Breast epithelium (tissue), 4 donors: ENCODE measurements at regions not wholly inside any gene's neighbourhood (a gene's known extent, or its start where the extent isn't known, plus 50 kb on each side); places are given as distances from the start of the nearest gene placed in this dataset.

ENCODE experiments used
- DNase-seq, 2 donors: peaks; one replicate each; pipeline ENCODE4 v3.0.0-alpha.2; 2019; ENCODE audit warnings: low spot score in 2 of 2
- H3K27ac ChIP-seq, 2 donors: fragments of 200-600 bp; sonication (generic) in 1 of 2; one replicate each; pipeline ENCODE4 v1.5.1; 2016 to 2019; ENCODE audit warnings: mild to moderate bottlenecking in 1 of 2
- H3K27me3 ChIP-seq, 2 donors: fragments of 200-600 bp; sonication (generic) in 1 of 2; one replicate each; pipeline versions ENCODE4 v1.5.1 to v1.6.0; 2017 to 2019; ENCODE audit warnings: control low read depth in 1 of 2, mild to moderate bottlenecking in 1 of 2
- H3K36me3 ChIP-seq: fragments of 200-600 bp; one replicate; pipeline ENCODE4 v1.5.1; 2019
- H3K4me1 ChIP-seq, 2 donors: fragments of 200-600 bp; sonication (generic); one replicate each; pipeline ENCODE4 v1.5.1; 2016 to 2019; ENCODE audit warnings: control low read depth in 1 of 2
- H3K4me3 ChIP-seq, 3 donors: fragments of 200-600 bp; sonication (generic); 1 replicate in 2 of 3; 2 replicates in 1 of 3; pipeline ENCODE4 v1.5.1; 2016 to 2019; ENCODE audit warnings: mild to moderate bottlenecking in 3 of 3, moderate library complexity in 2 of 3
- H3K9me3 ChIP-seq, 2 donors: fragments of 200-600 bp; sonication (generic) in 1 of 2; one replicate each; pipeline ENCODE4 v1.5.1; 2016 to 2019; ENCODE audit warnings: control low read depth in 1 of 2
- POLR2A ChIP-seq: fragments of 450-650 bp; IDR thresholded peaks from one replicate; pipeline ENCODE4 v1.6.1; 2016; ENCODE audit warnings: antibody characterized with exemption, mild to moderate bottlenecking, moderate library complexity
- POLR2AphosphoS5 ChIP-seq, 3 donors: sonication (generic); formaldehyde crosslinking; IDR thresholded peaks; one replicate each; pipeline ENCODE4 v1.6.1; 2017; ENCODE audit warnings: antibody characterized with exemption in 3 of 3
- intact Hi-C: fragments of 100-400 bp; cut with DNase I; formaldehyde crosslinking; loops from one replicate; pipeline ENCODE4 v1.15.1; 2023; ENCODE audit warnings: low total_unique reads
- TF ChIP-seq, protein P1 (sequence below), 3 donors: fragments of 450-650 bp; IDR thresholded peaks; one replicate each; pipeline ENCODE4 v1.5.1; 2016 to 2017; ENCODE audit warnings: antibody characterized with exemption in 3 of 3, mild to moderate bottlenecking in 3 of 3, moderate library complexity in 3 of 3

DNA sequence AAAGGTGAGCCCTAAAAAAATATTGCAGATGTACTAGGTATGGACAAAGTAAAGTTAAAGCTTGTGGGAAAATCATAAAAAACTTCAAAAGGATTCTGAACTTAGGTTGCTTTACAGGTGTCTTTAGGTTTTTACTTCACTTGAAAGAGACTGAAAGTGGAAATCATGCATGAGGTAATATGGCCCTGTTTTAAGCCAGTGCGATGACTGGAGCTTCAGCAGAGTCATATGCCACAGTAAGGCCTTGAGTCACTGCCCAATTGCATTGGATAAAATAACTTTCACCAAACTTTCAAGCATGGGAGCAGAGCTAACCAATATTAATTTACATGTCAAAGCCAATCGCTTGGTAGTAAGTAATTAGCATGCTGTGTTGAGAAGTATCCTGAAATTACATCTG lies 63.9 kb upstream of the TMEM260 start:
- TF ChIP-seq POLR2A = no peak
- no peak for TF ChIP-seq POLR2AphosphoS5 (IDR thresholded peaks at IDR 0.05)
- TF ChIP-seq, protein P1, sequence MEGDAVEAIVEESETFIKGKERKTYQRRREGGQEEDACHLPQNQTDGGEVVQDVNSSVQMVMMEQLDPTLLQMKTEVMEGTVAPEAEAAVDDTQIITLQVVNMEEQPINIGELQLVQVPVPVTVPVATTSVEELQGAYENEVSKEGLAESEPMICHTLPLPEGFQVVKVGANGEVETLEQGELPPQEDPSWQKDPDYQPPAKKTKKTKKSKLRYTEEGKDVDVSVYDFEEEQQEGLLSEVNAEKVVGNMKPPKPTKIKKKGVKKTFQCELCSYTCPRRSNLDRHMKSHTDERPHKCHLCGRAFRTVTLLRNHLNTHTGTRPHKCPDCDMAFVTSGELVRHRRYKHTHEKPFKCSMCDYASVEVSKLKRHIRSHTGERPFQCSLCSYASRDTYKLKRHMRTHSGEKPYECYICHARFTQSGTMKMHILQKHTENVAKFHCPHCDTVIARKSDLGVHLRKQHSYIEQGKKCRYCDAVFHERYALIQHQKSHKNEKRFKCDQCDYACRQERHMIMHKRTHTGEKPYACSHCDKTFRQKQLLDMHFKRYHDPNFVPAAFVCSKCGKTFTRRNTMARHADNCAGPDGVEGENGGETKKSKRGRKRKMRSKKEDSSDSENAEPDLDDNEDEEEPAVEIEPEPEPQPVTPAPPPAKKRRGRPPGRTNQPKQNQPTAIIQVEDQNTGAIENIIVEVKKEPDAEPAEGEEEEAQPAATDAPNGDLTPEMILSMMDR (IDR thresholded peaks at IDR 0.05) = no peak
- intact Hi-C loops = no loop called here
- H3K9me3 ChIP-seq = no peaks in the 10 kb centered on the region
- H3K4me3 ChIP-seq = no peak overlapping the region
- DNase-seq = no peak
- no peaks in the 10 kb centered on the region for H3K36me3 ChIP-seq
- no peaks in the 10 kb centered on the region for H3K27me3 ChIP-seq
- H3K27ac ChIP-seq = no peak overlapping the region
- no peaks in the 10 kb centered on the region for H3K4me1 ChIP-seq

DNA sequence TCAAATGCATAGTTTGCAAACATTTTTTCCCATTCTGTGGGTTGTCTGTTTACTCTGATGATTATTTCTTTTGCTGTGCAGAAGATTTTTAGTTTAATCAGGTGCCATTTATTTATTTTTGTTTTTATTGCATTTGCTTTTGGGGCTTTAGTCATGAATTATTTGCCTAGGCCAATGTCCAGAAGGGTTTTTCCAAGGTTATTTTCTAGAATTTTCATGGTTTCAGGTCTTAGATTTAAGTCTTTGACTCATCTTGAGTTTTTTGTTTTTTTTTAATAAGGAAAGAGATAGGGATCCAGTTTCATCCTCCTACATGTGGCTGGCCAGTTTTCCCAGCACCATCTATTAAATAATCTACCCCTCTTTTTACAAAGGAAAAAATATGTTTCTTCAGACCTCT lies 57.2 kb upstream of the TMEM260 start:
- Histone ChIP-seq H3K27me3 (no peaks in the 10 kb centered on the region), H3K27ac (no peak overlapping the region), H3K4me3 (no peak overlapping the region), H3K4me1 (no peaks in the 10 kb centered on the region), H3K36me3 (no peaks in the 10 kb centered on the region), H3K9me3 (no peaks in the 10 kb centered on the region)
- DNase-seq = no peak
- TF ChIP-seq POLR2AphosphoS5 (IDR thresholded peaks at IDR 0.05) (no peak), POLR2A (no peak)
- TF ChIP-seq, protein P1 (IDR thresholded peaks at IDR 0.05) = no peak
- intact Hi-C loops = no loop called here

DNA sequence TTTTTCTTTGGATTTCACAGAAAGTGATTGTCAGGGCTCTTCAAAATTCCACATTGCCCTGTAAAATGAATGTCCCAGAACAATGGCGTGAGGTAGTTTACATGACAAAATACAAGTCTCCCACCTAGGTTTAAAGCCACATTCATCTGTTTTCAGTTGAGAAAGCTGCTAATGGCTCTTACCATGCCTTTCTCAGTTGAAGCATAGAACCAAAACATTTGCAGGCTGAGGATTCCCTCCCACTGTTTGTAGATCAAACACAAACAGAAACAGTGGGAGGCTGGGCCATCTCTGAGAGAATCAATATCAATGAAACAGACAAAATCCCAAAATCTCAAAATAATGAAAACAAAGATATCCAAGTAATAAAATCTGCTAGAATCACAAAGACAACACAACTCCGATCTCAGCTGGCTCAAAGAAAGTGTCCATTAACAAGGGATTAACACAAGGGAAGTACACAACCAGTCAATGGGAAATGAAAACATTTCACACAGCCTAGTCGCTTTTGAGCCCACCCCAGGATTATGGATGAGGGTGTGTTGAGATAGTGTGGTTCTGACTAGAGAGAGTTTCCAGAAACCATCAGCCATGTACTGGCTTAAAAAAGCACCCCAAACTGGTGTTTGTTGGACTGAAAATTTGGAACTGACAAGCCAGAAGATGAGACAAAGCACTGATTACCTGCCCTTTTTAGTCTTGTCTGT lies 54.5 kb upstream of the TMEM260 start:
- TF ChIP-seq, protein P1 (IDR thresholded peaks at IDR 0.05) = no peak
- TF ChIP-seq POLR2AphosphoS5 (IDR thresholded peaks at IDR 0.05) (no peak), POLR2A (no peak)
- intact Hi-C loops = no loop called here
- Histone ChIP-seq H3K36me3 (no peaks in the 10 kb centered on the region), H3K4me1 (no peaks in the 10 kb centered on the region), H3K27me3 (no peaks in the 10 kb centered on the region), H3K9me3 (no peaks in the 10 kb centered on the region), H3K4me3 (no peak overlapping the region), H3K27ac (no peak overlapping the region)
- DNase-seq = no peak

DNA sequence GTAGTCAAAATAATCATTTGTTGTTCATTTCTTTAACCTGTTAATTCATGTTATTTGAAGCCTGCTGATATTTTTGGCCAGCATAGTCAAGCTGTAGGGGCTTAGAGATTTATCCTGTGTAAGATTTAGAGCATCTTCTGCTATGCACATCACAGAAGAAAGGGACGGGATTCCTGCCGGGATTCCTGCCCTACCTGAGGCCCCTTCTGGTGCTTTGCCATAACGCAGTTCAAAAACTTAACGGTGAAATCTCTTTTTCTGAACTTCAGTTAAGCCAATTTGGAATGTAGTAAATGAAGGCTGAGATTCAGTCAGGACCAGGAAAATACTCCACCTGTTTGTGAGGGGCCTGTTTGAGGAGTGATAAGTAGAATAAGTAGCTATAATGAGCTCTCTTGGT lies 50.7 kb upstream of the TMEM260 start:
- Histone ChIP-seq H3K9me3 (no peaks in the 10 kb centered on the region), H3K27ac (no peak overlapping the region), H3K4me3 (no peak overlapping the region), H3K4me1 (no peaks in the 10 kb centered on the region), H3K36me3 (no peaks in the 10 kb centered on the region), H3K27me3 (no peaks in the 10 kb centered on the region)
- intact Hi-C loops = no loop called here
- TF ChIP-seq POLR2AphosphoS5 (IDR thresholded peaks at IDR 0.05) = no peak
- TF ChIP-seq, protein P1 (IDR thresholded peaks at IDR 0.05) = no peak
- no peak for TF ChIP-seq POLR2A
- no peak for DNase-seq
